ENCODE measurements at regions not wholly inside any gene's neighbourhood (a gene's known extent, or its start where the extent isn't known, plus 50 kb on each side); places are given as distances from the start of the nearest gene placed in this dataset.

DNA sequence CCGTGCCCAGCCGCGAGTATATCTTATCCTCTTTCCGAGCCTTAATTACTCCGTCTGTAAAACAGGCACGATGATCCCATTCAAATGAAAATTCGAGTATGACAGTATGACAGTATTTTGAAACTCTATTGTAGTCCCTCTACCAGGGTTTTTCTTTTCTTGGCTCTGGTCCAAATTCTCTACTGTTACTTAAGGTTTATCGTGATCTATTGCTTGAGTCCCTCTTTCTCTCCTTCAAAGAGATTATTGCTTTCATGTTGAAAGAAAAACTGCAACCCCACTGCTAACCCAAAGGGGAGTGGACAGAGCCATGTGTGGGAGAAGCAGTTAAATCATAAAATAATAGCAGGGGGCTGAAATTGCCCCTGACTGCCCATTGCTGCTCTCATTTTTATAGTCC lies 1156.6 kb upstream of the AUTS2 start:
- TF ChIP-seq, protein P1, sequence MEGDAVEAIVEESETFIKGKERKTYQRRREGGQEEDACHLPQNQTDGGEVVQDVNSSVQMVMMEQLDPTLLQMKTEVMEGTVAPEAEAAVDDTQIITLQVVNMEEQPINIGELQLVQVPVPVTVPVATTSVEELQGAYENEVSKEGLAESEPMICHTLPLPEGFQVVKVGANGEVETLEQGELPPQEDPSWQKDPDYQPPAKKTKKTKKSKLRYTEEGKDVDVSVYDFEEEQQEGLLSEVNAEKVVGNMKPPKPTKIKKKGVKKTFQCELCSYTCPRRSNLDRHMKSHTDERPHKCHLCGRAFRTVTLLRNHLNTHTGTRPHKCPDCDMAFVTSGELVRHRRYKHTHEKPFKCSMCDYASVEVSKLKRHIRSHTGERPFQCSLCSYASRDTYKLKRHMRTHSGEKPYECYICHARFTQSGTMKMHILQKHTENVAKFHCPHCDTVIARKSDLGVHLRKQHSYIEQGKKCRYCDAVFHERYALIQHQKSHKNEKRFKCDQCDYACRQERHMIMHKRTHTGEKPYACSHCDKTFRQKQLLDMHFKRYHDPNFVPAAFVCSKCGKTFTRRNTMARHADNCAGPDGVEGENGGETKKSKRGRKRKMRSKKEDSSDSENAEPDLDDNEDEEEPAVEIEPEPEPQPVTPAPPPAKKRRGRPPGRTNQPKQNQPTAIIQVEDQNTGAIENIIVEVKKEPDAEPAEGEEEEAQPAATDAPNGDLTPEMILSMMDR (IDR thresholded peaks at IDR 0.05; ENCODE audit: low read length) = no peak
- TF ChIP-seq EZH2 (optimal IDR thresholded peaks at IDR 0.05; ENCODE audit: low read depth, low read length) = no peak
